Lower leg skin (tissue), 3 donors: ENCODE measurements at regions not wholly inside any gene's neighbourhood (a gene's known extent, or its start where the extent isn't known, plus 50 kb on each side); places are given as distances from the start of the nearest gene placed in this dataset.

Experiments
- CTCF ChIP-seq, 3 donors: fragments of 450-650 bp; IDR thresholded peaks; one replicate each; pipeline ENCODE4 v1.5.1; 2016; ENCODE audit warnings: antibody characterized with exemption in 3 of 3, mild to moderate bottlenecking in 3 of 3, moderate library complexity in 2 of 3
- POLR2A ChIP-seq, 2 donors: fragments of 450-650 bp; IDR thresholded peaks; one replicate each; pipeline ENCODE4 v1.6.1; 2016 to 2017; ENCODE audit warnings: antibody characterized with exemption in 2 of 2, mild to moderate bottlenecking in 1 of 2, moderate library complexity in 1 of 2

- no peak for TF ChIP-seq CTCF (IDR thresholded peaks at IDR 0.05)
- TF ChIP-seq POLR2A (IDR thresholded peaks at IDR 0.05), result no peak
These were observed 571.7 kb downstream of the DHX35 start for GRCh38 chr20:39533858-39534257.
